WERI-Rb-1 (cell line): ENCODE measurements at regions not wholly inside any gene's neighbourhood (a gene's known extent, or its start where the extent isn't known, plus 50 kb on each side); places are given as distances from the start of the nearest gene placed in this dataset.
A peak's percentile ranks its signal among the peaks of the same experiment; 100 is the strongest.

ENCODE experiments used
- DNase-seq: peaks from one replicate; pipeline ENCODE4 v3.0.0-alpha.2; 2020
- H3K27ac ChIP-seq: fragments of 250-450 bp; sonication (Bioruptor Pico); 2 replicates; pipeline ENCODE4 v1.5.1; 2020; ENCODE audit warnings: mild to moderate bottlenecking, moderate library complexity
- H3K27me3 ChIP-seq: fragments of 250-450 bp; sonication (Bioruptor Pico); 2 replicates; pipeline ENCODE4 v1.5.1; 2021; ENCODE audit warnings: mild to moderate bottlenecking, low read depth, moderate library complexity; ENCODE audit not compliant: insufficient read depth, severe bottlenecking
- H3K36me3 ChIP-seq: fragments of 250-450 bp; sonication (Bioruptor Pico); 2 replicates; pipeline ENCODE4 v1.5.1; 2020; ENCODE audit warnings: mild to moderate bottlenecking, moderate library complexity
- H3K4me3 ChIP-seq: 2 replicates; pipeline ENCODE4 v1.5.1; 2011; ENCODE audit warnings: low read depth, mild to moderate bottlenecking, control low read depth, low read length
- H3K9me3 ChIP-seq: fragments of 250-450 bp; sonication (Bioruptor Pico); 2 replicates; pipeline ENCODE4 v1.5.1; 2021; ENCODE audit warnings: mild to moderate bottlenecking, moderate library complexity; ENCODE audit not compliant: severe bottlenecking
- CTCF ChIP-seq: IDR thresholded peaks from 2 replicates; pipeline ENCODE4 v1.5.1; 2011; ENCODE audit warnings: low read depth, mild to moderate bottlenecking, control low read depth, inconsistent platforms, low read length

- 0 out of 2 replicates have a peak, but pooled peaks have one; percentile 16 for TF ChIP-seq CTCF
- H3K4me3 ChIP-seq = no peak overlapping the region
- peaks cover 2% of the 10 kb centered on the region for H3K9me3 ChIP-seq
- H3K27me3 ChIP-seq = no peaks in the 10 kb centered on the region
- H3K36me3 ChIP-seq = no peaks in the 10 kb centered on the region
- H3K27ac ChIP-seq = no peak overlapping the region
- DNase-seq = no peak
Measured at GRCh38 chr5:167050568-167051401, 1240.7 kb upstream of the WWC1 start.

- TF ChIP-seq CTCF = no peak
- Histone ChIP-seq H3K27ac (no peak overlapping the region), H3K9me3 (peaks cover 2% of the 10 kb centered on the region), H3K36me3 (no peaks in the 10 kb centered on the region), H3K4me3 (no peak overlapping the region), H3K27me3 (no peaks in the 10 kb centered on the region)
- no peak for DNase-seq
Measured at GRCh38 chr5:167051402-167051768, 1240.1 kb upstream of the WWC1 start.

GRCh38 chr5:167052791-167053190 is 1238.7 kb upstream of the WWC1 start:
- DNase-seq = no peak
- no peak overlapping the region for H3K4me3 ChIP-seq
- H3K36me3 ChIP-seq = no peaks in the 10 kb centered on the region

GRCh38 chr5:167057665-167058064 is 1233.8 kb upstream of the WWC1 start:
- no peak overlapping the region for H3K27ac ChIP-seq
- no peak overlapping the region for H3K4me3 ChIP-seq
- H3K27me3 ChIP-seq = no peaks in the 10 kb centered on the region
- no peak for DNase-seq
- peaks cover 2% of the 10 kb centered on the region for H3K9me3 ChIP-seq
- no peak for TF ChIP-seq CTCF
- H3K36me3 ChIP-seq = no peaks in the 10 kb centered on the region

More at GRCh38 chr5:167052791-167053190, 1238.7 kb upstream of the WWC1 start:
- TF ChIP-seq CTCF = no peak
- Histone ChIP-seq H3K27me3 (no peaks in the 10 kb centered on the region), H3K9me3 (peaks cover 2% of the 10 kb centered on the region), H3K27ac (no peak overlapping the region)

GRCh38 chr5:167061695-167062094 is 1229.8 kb upstream of the WWC1 start:
- H3K9me3 ChIP-seq = no peaks in the 10 kb centered on the region
- DNase-seq = no peak
- H3K36me3 ChIP-seq = no peaks in the 10 kb centered on the region
- H3K27me3 ChIP-seq = no peaks in the 10 kb centered on the region
- no peak overlapping the region for H3K4me3 ChIP-seq
- no peak overlapping the region for H3K27ac ChIP-seq
- no peak for TF ChIP-seq CTCF

GRCh38 chr5:167063116-167063515 is 1228.3 kb upstream of the WWC1 start:
- Histone ChIP-seq H3K4me3 (no peak overlapping the region), H3K36me3 (no peaks in the 10 kb centered on the region), H3K27ac (no peak overlapping the region), H3K9me3 (no peaks in the 10 kb centered on the region), H3K27me3 (no peaks in the 10 kb centered on the region)
- DNase-seq = no peak
- TF ChIP-seq CTCF = no peak
